Thyroid gland (tissue), 4 donors: ENCODE measurements at regions not wholly inside any gene's neighbourhood (a gene's known extent, or its start where the extent isn't known, plus 50 kb on each side); places are given as distances from the start of the nearest gene placed in this dataset.

Experiments
- POLR2A ChIP-seq, 2 donors: fragments of 450-650 bp; IDR thresholded peaks; one replicate each; pipeline ENCODE4 v1.6.1; 2017; ENCODE audit warnings: antibody characterized with exemption in 2 of 2, mild to moderate bottlenecking in 2 of 2, moderate library complexity in 1 of 2
- TF ChIP-seq, protein P1 (sequence below), 6 experiments: fragments of 200-600 bp in 3 of 6; fragments of 450-650 bp in 3 of 6; sonication (generic) in 3 of 6; IDR thresholded peaks; one replicate each; pipeline ENCODE4 v1.5.1; 2016 to 2019; ENCODE audit warnings: antibody characterized with exemption in 6 of 6, mild to moderate bottlenecking in 2 of 6, inconsistent platforms in 1 of 6, moderate library complexity in 1 of 6

DNA sequence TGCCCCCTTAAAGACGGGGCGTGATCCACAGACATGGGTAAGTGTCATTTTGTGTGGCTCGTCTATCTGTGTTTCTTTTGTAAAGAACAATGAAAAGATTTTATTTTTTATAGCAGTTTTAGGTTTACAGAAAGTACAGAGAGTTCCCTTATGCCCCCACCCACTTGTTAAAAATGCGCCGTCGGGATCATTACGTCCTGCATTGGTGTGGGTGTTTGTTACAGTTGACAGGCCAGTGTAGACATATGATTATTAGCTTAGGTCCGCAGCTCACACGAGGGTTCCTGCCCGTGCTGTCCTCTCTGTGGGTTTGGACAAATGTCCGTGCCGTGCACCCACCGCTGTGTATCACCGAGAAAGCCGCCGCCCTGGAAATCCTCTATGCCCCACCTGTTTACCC is 50.5 kb downstream of the RGS12 start:
- TF ChIP-seq, protein P1, sequence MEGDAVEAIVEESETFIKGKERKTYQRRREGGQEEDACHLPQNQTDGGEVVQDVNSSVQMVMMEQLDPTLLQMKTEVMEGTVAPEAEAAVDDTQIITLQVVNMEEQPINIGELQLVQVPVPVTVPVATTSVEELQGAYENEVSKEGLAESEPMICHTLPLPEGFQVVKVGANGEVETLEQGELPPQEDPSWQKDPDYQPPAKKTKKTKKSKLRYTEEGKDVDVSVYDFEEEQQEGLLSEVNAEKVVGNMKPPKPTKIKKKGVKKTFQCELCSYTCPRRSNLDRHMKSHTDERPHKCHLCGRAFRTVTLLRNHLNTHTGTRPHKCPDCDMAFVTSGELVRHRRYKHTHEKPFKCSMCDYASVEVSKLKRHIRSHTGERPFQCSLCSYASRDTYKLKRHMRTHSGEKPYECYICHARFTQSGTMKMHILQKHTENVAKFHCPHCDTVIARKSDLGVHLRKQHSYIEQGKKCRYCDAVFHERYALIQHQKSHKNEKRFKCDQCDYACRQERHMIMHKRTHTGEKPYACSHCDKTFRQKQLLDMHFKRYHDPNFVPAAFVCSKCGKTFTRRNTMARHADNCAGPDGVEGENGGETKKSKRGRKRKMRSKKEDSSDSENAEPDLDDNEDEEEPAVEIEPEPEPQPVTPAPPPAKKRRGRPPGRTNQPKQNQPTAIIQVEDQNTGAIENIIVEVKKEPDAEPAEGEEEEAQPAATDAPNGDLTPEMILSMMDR (IDR thresholded peaks at IDR 0.05): no peak
- TF ChIP-seq POLR2A (IDR thresholded peaks at IDR 0.05): no peak
